ENCODE measurements at regions not wholly inside any gene's neighbourhood (a gene's known extent, or its start where the extent isn't known, plus 50 kb on each side); places are given as distances from the start of the nearest gene placed in this dataset.

GRCh38 chr13:97072297-97072696, 78.0 kb upstream of the OXGR1 start:
- no peak for TF ChIP-seq SNAI2 (CRISPR knock-in tag; IDR thresholded peaks at IDR 0.05)
- TF ChIP-seq PPARA (CRISPR knock-in tag; IDR thresholded peaks at IDR 0.05; ENCODE audit: borderline replicate concordance) = no peak
- no peak for TF ChIP-seq ZNF8 (CRISPR knock-in tag; IDR thresholded peaks at IDR 0.05)
- no peak for TF ChIP-seq ARNTL (CRISPR knock-in tag; IDR thresholded peaks at IDR 0.05; ENCODE audit: borderline replicate concordance, low read depth)
- no peak for TF ChIP-seq ZFP3 (CRISPR knock-in tag; IDR thresholded peaks at IDR 0.05)
- no peak for TF ChIP-seq PATZ1 (CRISPR knock-in tag; IDR thresholded peaks at IDR 0.05; ENCODE audit: borderline replicate concordance)
- TF ChIP-seq CSRNP3 (CRISPR knock-in tag; IDR thresholded peaks at IDR 0.05) = no peak

Data from SK-N-SH treated with all-trans-retinoic acid at 6 μM for 48 hours (cell line).